ENCODE measurements at regions not wholly inside any gene's neighbourhood (a gene's known extent, or its start where the extent isn't known, plus 50 kb on each side); places are given as distances from the start of the nearest gene placed in this dataset.

- no peaks in the 10 kb centered on the region for H4K20me1 ChIP-seq (ENCODE audit: insufficient read depth)
- H3K36me3 ChIP-seq (ENCODE audit: insufficient read depth), result no peaks in the 10 kb centered on the region
- no peak overlapping the region for H3K4me2 ChIP-seq
- TF ChIP-seq, protein P1, sequence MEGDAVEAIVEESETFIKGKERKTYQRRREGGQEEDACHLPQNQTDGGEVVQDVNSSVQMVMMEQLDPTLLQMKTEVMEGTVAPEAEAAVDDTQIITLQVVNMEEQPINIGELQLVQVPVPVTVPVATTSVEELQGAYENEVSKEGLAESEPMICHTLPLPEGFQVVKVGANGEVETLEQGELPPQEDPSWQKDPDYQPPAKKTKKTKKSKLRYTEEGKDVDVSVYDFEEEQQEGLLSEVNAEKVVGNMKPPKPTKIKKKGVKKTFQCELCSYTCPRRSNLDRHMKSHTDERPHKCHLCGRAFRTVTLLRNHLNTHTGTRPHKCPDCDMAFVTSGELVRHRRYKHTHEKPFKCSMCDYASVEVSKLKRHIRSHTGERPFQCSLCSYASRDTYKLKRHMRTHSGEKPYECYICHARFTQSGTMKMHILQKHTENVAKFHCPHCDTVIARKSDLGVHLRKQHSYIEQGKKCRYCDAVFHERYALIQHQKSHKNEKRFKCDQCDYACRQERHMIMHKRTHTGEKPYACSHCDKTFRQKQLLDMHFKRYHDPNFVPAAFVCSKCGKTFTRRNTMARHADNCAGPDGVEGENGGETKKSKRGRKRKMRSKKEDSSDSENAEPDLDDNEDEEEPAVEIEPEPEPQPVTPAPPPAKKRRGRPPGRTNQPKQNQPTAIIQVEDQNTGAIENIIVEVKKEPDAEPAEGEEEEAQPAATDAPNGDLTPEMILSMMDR (conservative IDR thresholded peaks at IDR 0.05; ENCODE audit: low read depth, low read length), result no peak
- H3K27me3 ChIP-seq (ENCODE audit: insufficient read depth, low read depth), result no peaks in the 10 kb centered on the region
- H3K4me1 ChIP-seq (ENCODE audit: low read depth, poor library complexity, severe bottlenecking), result no peaks in the 10 kb centered on the region
- no peaks in the 10 kb centered on the region for H3K79me2 ChIP-seq (ENCODE audit: insufficient read depth, low read depth)
- H2AFZ ChIP-seq (ENCODE audit: low read depth), result no peak overlapping the region
- H3K9ac ChIP-seq, result no peak overlapping the region
- no peak overlapping the region for H3K27ac ChIP-seq
- no peak overlapping the region for H3K4me3 ChIP-seq (IDR thresholded peaks at IDR 0.05; ENCODE audit: insufficient read depth, low read depth, low read length)
Measured at GRCh38 chr5:143663872-143664271, 148.1 kb upstream of the HMHB1 start.

GRCh38 chr5:143662020-143662419 is 149.9 kb upstream of the HMHB1 start:
- TF ChIP-seq, protein P1 (conservative IDR thresholded peaks at IDR 0.05; ENCODE audit: low read depth, low read length), result no peak
- Histone ChIP-seq H3K4me3 (IDR thresholded peaks at IDR 0.05; ENCODE audit: insufficient read depth, low read depth, low read length) (no peak overlapping the region), H4K20me1 (ENCODE audit: insufficient read depth) (no peaks in the 10 kb centered on the region), H3K27ac (no peak overlapping the region), H3K27me3 (ENCODE audit: insufficient read depth, low read depth) (no peaks in the 10 kb centered on the region), H3K9ac (no peak overlapping the region), H3K36me3 (ENCODE audit: insufficient read depth) (no peaks in the 10 kb centered on the region), H3K4me1 (ENCODE audit: low read depth, poor library complexity, severe bottlenecking) (no peaks in the 10 kb centered on the region), H3K79me2 (ENCODE audit: insufficient read depth, low read depth) (no peaks in the 10 kb centered on the region), H2AFZ (ENCODE audit: low read depth) (no peak overlapping the region), H3K4me2 (no peak overlapping the region)

DNA sequence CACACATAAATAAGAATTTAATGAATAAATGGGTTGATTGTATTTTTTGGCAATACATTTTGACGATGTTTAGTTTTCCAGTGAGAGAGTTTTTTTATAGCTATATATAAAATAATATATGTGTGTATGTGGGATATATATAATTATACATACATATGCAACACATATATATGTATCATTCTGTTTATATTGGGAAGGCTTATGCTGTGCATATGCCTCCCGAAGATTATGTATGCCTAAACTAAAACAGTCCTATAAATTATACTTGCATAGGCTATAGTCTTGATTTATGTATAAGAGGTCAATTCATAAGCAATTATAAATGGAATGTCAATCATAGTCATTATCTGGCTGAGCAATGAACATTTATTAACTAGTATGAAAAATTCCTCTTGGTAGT is 151.3 kb upstream of the HMHB1 start:
- H3K9ac ChIP-seq, result no peak overlapping the region
- H3K4me1 ChIP-seq (ENCODE audit: low read depth, poor library complexity, severe bottlenecking), result no peaks in the 10 kb centered on the region
- TF ChIP-seq, protein P1 (conservative IDR thresholded peaks at IDR 0.05; ENCODE audit: low read depth, low read length), result no peak
- H4K20me1 ChIP-seq (ENCODE audit: insufficient read depth), result no peaks in the 10 kb centered on the region
- no peaks in the 10 kb centered on the region for H3K27me3 ChIP-seq (ENCODE audit: insufficient read depth, low read depth)
- no peaks in the 10 kb centered on the region for H3K36me3 ChIP-seq (ENCODE audit: insufficient read depth)
- H3K4me2 ChIP-seq, result no peak overlapping the region
- H3K79me2 ChIP-seq (ENCODE audit: insufficient read depth, low read depth), result no peaks in the 10 kb centered on the region
- H2AFZ ChIP-seq (ENCODE audit: low read depth), result no peak overlapping the region
- H3K27ac ChIP-seq, result no peak overlapping the region
- H3K4me3 ChIP-seq (IDR thresholded peaks at IDR 0.05; ENCODE audit: insufficient read depth, low read depth, low read length), result no peak overlapping the region

DNA sequence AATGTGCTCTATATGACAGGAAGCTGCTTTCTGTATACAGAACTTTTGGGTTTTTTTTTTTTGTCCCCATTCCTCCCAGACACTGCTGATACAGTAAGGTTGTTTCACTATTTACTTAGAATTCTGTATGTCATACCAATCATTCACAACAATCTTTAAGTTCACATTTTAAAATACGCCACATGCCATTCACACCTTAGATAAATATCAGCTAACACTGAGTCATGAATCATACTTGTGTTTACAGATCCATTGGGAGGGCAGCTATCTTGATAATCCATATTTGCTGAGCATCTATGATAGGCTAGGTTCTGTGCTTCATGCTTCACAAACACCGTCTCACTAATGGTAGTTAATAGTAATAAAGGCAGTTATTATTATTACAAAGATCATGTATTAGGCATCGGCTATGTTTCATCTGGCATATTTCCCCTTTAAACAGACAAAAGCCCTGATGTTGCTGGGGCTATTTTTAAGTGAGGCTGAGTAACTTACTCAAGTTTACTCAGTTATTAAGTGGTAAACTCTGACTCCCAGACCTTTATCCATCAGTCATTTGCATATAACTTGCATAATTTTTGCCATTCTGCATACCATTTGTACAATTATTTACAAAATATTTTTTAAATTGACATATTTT is 152.2 kb upstream of the HMHB1 start:
- Histone ChIP-seq H3K79me2 (ENCODE audit: insufficient read depth, low read depth) (no peaks in the 10 kb centered on the region), H3K27ac (no peak overlapping the region), H3K4me1 (ENCODE audit: low read depth, poor library complexity, severe bottlenecking) (no peaks in the 10 kb centered on the region), H3K9ac (no peak overlapping the region), H3K4me3 (IDR thresholded peaks at IDR 0.05; ENCODE audit: insufficient read depth, low read depth, low read length) (no peak overlapping the region), H2AFZ (ENCODE audit: low read depth) (no peak overlapping the region), H4K20me1 (ENCODE audit: insufficient read depth) (no peaks in the 10 kb centered on the region), H3K27me3 (ENCODE audit: insufficient read depth, low read depth) (no peaks in the 10 kb centered on the region), H3K4me2 (no peak overlapping the region), H3K36me3 (ENCODE audit: insufficient read depth) (no peaks in the 10 kb centered on the region)
- TF ChIP-seq, protein P1 (conservative IDR thresholded peaks at IDR 0.05; ENCODE audit: low read depth, low read length), result no peak
